ENCODE measurements at regions not wholly inside any gene's neighbourhood (a gene's known extent, or its start where the extent isn't known, plus 50 kb on each side); places are given as distances from the start of the nearest gene placed in this dataset.
"Not testable (repeated sequence)": the region's sequence is repeated elsewhere in the genome, so short reads cannot be mapped to it uniquely, and the experiment has no call there.

DNA sequence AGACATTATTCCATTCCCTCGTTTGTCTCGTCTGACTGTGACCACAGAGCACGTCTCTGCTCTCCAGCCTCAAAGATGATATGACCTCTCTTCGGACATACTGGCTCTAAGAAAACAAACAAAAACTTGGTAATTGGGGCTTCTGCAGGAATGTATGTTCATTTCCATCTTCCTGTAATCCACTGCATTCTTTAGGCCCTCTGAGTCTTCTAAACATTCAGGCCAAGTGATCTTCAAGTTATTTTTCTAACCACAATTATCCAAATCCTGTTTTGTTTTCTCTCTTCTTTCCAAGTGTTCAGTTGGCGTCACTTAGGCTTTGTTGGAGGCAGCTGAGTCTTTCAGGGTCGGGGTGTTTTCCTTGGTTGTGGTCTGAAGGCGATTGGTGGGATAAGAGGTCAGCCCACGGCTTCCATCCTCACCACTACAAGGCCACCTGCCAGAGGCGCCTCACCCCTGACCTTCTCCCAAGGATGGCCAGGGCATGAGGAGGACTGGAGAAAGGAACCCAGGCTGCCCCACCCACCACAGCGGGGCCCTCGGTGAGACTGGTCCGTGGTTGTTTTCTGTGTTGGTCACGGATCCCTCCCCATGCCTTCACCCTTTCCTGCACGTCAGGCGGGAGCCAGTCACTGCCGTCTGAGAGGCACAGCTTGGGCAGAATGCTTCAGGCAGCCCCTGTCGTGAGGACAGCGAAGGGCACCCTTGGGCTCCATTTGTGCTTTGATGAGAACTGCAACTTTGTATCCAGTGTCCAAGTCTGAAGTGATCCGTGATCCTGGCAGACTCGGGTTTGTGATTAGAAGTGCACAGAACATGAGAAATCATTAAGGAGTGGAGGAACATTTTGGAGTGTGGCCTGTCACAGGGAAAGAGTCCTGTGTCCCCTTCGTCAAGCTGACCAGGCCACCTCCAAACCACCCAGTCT, 88.6 kb upstream of the FHL2 start:
- H3K9me3 Mint-ChIP-seq (ENCODE audit: unreplicated experiment), result no peaks in the 10 kb centered on the region
- no TSS peak for BruUV-seq (replicated peaks)
- H3K4me3 Mint-ChIP-seq (ENCODE audit: unreplicated experiment), result no peak overlapping the region
- H3K27ac Mint-ChIP-seq (ENCODE audit: low read depth, unreplicated experiment), result no peak overlapping the region
- ChIA-PET CTCF (no interaction called here), POLR2A (no interaction called here)
- H3K4me1 Mint-ChIP-seq (ENCODE audit: insufficient read depth, unreplicated experiment), result no peaks in the 10 kb centered on the region
- no peaks in the 10 kb centered on the region for H3K36me3 Mint-ChIP-seq (ENCODE audit: insufficient read depth, unreplicated experiment)
- intact Hi-C loops (cut with micrococcal nuclease), result no loop called here
- DNase-seq (ENCODE audit: unreplicated experiment), result no peak
- peaks cover 36% of the 10 kb centered on the region for H3K27me3 Mint-ChIP-seq (ENCODE audit: insufficient read depth, unreplicated experiment)
- TF ChIP-seq, protein P1, sequence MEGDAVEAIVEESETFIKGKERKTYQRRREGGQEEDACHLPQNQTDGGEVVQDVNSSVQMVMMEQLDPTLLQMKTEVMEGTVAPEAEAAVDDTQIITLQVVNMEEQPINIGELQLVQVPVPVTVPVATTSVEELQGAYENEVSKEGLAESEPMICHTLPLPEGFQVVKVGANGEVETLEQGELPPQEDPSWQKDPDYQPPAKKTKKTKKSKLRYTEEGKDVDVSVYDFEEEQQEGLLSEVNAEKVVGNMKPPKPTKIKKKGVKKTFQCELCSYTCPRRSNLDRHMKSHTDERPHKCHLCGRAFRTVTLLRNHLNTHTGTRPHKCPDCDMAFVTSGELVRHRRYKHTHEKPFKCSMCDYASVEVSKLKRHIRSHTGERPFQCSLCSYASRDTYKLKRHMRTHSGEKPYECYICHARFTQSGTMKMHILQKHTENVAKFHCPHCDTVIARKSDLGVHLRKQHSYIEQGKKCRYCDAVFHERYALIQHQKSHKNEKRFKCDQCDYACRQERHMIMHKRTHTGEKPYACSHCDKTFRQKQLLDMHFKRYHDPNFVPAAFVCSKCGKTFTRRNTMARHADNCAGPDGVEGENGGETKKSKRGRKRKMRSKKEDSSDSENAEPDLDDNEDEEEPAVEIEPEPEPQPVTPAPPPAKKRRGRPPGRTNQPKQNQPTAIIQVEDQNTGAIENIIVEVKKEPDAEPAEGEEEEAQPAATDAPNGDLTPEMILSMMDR (IDR thresholded peaks at IDR 0.05; ENCODE audit: unreplicated experiment), result no peak

DNA sequence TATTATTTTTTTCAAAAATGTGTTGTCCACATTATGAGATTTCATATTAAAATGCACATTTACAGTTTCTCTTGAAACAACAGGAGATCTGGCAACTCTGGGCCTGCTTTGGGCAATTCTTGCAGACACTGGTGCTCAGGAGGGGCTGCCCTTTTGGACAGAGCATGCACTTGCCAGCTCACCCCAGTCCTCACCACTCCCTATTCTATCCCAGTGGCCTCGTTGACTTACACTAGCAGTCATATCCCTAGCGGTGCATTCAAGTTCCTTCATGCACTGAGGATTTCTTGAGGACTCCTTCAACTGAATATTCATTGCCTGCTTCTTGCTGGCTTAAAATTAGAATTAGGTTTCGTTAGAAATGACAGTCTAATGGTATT, 87.9 kb upstream of the FHL2 start:
- no peak for DNase-seq (ENCODE audit: unreplicated experiment)
- Mint-ChIP-seq H3K36me3 (ENCODE audit: insufficient read depth, unreplicated experiment) (no peaks in the 10 kb centered on the region), H3K27ac (ENCODE audit: low read depth, unreplicated experiment) (no peak overlapping the region), H3K27me3 (ENCODE audit: insufficient read depth, unreplicated experiment) (peaks cover 29% of the 10 kb centered on the region), H3K9me3 (ENCODE audit: unreplicated experiment) (no peaks in the 10 kb centered on the region), H3K4me3 (ENCODE audit: unreplicated experiment) (no peak overlapping the region), H3K4me1 (ENCODE audit: insufficient read depth, unreplicated experiment) (no peaks in the 10 kb centered on the region)
- intact Hi-C loops (cut with micrococcal nuclease), result no loop called here
- CTCF ChIA-PET, result no interaction called here
- TF ChIP-seq, protein P1 (IDR thresholded peaks at IDR 0.05; ENCODE audit: unreplicated experiment), result no peak
- POLR2A ChIA-PET, result no interaction called here
- BruUV-seq (replicated peaks), result no TSS peak

DNA sequence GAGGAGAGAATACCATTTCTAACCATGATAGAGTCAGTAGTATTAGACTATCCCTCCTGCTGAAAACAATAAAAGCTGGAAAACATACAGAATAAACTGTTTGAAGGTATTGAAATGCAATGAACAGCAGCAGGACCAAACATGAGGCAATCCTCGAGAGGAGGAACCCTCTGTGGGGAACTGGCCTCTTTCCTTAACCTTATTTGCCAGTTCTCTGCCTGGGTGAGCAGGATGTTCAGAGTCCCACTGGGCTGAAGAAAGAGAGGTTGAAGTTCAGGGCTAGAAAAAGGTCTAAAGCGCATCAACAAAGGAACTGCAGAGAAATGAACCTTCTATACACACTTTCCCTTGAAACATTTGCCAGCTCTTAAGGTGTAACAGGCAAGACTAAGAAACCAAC, 79.8 kb upstream of the FHL2 start:
- Mint-ChIP-seq H3K9me3 (ENCODE audit: unreplicated experiment) (no peaks in the 10 kb centered on the region), H3K27me3 (ENCODE audit: insufficient read depth, unreplicated experiment) (no peaks in the 10 kb centered on the region), H3K4me3 (ENCODE audit: unreplicated experiment) (no peak overlapping the region), H3K36me3 (ENCODE audit: insufficient read depth, unreplicated experiment) (no peaks in the 10 kb centered on the region), H3K4me1 (ENCODE audit: insufficient read depth, unreplicated experiment) (no peaks in the 10 kb centered on the region), H3K27ac (ENCODE audit: low read depth, unreplicated experiment) (no peak overlapping the region)
- TF ChIP-seq, protein P1 (IDR thresholded peaks at IDR 0.05; ENCODE audit: unreplicated experiment), result no peak
- no peak for DNase-seq (ENCODE audit: unreplicated experiment)
- POLR2A ChIA-PET, result interaction anchor here (0.7 kb wide), 1 partner anchor 81 kb away, joined by 4 read pairs; no protein-coding TSS in a partner anchor
- no TSS peak for BruUV-seq (replicated peaks)
- CTCF ChIA-PET, result no interaction called here
- intact Hi-C loops (cut with micrococcal nuclease), result no loop called here

DNA sequence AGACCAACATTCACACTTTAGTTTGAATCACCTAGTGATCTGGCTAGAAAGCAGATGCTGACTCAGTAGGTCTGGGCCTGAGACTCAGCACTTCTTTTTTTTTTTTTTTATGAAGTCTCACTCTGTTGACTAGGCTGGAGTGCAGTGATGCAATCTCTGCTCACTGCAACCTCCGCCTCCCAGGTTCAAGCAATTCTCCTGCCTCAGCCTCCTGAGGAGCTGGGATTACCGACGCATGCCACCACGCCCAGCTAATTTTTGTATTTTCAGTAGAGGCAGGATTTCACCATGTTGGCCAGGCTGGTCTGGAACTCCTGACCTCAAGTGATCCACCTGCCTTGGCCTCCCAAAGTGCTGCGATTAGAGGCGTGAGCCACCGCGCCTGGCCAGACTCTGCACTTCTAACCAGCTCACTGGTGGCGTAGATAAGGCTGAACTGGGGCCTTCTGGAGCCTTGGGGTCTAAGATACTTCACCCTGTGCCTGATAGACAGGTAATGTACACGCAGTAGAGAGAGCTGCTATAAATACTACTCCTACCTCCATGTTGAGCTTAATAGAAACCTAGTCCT, 78.3 kb upstream of the FHL2 start:
- H3K27ac Mint-ChIP-seq (ENCODE audit: low read depth, unreplicated experiment); H3K27me3 Mint-ChIP-seq (ENCODE audit: insufficient read depth, unreplicated experiment); BruUV-seq (replicated peaks); POLR2A ChIA-PET; H3K4me3 Mint-ChIP-seq (ENCODE audit: unreplicated experiment); H3K36me3 Mint-ChIP-seq (ENCODE audit: insufficient read depth, unreplicated experiment); intact Hi-C loops (cut with micrococcal nuclease); CTCF ChIA-PET; H3K4me1 Mint-ChIP-seq (ENCODE audit: insufficient read depth, unreplicated experiment); H3K9me3 Mint-ChIP-seq (ENCODE audit: unreplicated experiment): not testable (repeated sequence)
- DNase-seq (ENCODE audit: unreplicated experiment), result peak; percentile 15
